ENCODE measurements at regions not wholly inside any gene's neighbourhood (a gene's known extent, or its start where the extent isn't known, plus 50 kb on each side); places are given as distances from the start of the nearest gene placed in this dataset.

DNA sequence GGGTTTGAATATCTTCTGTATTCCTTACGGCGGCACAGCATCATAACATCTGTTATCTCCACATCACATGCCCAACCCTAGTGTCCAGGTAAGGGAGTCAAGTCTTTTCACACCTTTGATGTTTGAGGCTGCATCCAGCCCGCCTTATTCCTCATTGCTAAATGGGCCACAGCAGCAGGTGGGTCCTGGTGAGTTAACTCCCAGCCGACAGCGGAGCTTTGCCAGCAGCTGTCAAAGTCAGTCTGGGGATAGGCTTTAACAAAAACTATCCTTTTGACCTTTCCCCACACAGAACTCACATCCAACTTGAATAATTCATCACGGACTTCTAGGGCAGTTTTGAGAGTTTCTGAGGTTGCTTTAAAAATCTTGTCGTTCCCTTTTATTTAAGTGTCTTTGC, 235.1 kb downstream of the DLEU7 start:
- H3K36me3 Mint-ChIP-seq (ENCODE audit: low read depth) = no peaks in the 10 kb centered on the region
- peaks cover 5% of the 10 kb centered on the region for H3K27me3 Mint-ChIP-seq
- intact Hi-C loops (cut with micrococcal nuclease) = no loop called here
- ATAC-seq (no peak), DNase-seq (no peak)
- ChIA-PET POLR2A (interaction anchor here (1.1 kb wide), 1 partner anchor 10 kb away, joined by 3 read pairs; no protein-coding TSS in a partner anchor), CTCF (no interaction called here)
- H3K9me3 Mint-ChIP-seq = no peaks in the 10 kb centered on the region
- no peak overlapping the region for H3K4me3 Mint-ChIP-seq
- TF ChIP-seq, protein P1, sequence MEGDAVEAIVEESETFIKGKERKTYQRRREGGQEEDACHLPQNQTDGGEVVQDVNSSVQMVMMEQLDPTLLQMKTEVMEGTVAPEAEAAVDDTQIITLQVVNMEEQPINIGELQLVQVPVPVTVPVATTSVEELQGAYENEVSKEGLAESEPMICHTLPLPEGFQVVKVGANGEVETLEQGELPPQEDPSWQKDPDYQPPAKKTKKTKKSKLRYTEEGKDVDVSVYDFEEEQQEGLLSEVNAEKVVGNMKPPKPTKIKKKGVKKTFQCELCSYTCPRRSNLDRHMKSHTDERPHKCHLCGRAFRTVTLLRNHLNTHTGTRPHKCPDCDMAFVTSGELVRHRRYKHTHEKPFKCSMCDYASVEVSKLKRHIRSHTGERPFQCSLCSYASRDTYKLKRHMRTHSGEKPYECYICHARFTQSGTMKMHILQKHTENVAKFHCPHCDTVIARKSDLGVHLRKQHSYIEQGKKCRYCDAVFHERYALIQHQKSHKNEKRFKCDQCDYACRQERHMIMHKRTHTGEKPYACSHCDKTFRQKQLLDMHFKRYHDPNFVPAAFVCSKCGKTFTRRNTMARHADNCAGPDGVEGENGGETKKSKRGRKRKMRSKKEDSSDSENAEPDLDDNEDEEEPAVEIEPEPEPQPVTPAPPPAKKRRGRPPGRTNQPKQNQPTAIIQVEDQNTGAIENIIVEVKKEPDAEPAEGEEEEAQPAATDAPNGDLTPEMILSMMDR (IDR thresholded peaks at IDR 0.05) = no peak
- no peak overlapping the region for H3K27ac Mint-ChIP-seq
- H3K4me1 Mint-ChIP-seq (ENCODE audit: low read depth) = peaks cover 17% of the 10 kb centered on the region

DNA sequence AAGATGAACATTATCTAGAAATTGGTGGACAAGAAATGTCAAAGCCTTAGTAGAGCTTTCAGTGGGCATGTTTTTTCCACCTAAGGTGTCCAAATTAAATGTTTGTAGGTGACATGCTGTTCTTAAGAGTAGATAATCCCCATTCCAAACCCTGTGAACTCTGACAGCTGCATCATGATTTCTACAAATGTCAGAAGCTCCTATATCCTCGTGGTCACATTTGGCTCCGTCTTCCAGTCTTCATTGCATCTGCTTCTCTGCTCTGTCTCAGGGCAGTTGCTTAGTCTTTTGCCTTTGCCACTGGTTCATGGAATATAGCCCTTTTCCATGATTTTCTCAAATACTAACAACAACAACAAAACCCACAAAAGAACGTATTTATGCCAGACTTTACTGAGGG, 234.5 kb downstream of the DLEU7 start:
- Mint-ChIP-seq H3K4me1 (ENCODE audit: low read depth) (peaks cover 17% of the 10 kb centered on the region), H3K9me3 (no peaks in the 10 kb centered on the region), H3K27me3 (peaks cover 5% of the 10 kb centered on the region), H3K4me3 (no peak overlapping the region), H3K27ac (no peak overlapping the region), H3K36me3 (ENCODE audit: low read depth) (no peaks in the 10 kb centered on the region)
- ATAC-seq = no peak
- intact Hi-C loops (cut with micrococcal nuclease) = no loop called here
- POLR2A ChIA-PET = no interaction called here
- CTCF ChIA-PET = no interaction called here
- TF ChIP-seq, protein P1 (IDR thresholded peaks at IDR 0.05) = no peak
- no peak for DNase-seq

DNA sequence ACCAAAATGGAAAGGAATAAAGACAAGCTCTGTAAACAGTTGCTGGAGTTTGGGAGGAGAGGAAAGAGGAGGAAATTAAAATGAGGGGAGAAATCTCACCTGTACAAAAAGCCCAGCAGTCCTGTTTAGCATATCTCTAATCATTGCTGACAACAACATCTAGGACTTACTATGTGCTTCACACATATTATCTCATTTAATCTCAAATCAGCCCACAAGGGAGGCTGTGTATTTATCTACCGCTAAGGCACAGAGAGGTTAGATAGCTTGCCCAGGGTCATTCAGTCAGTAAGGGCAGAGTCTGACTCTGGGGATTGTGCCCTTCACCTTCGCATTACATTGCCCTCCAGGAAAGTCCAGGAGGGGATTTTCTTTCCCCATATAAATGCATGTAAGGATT, 233.3 kb downstream of the DLEU7 start:
- TF ChIP-seq, protein P1 (IDR thresholded peaks at IDR 0.05) = no peak
- Mint-ChIP-seq H3K27me3 (peaks cover 5% of the 10 kb centered on the region), H3K4me1 (ENCODE audit: low read depth) (peaks cover 17% of the 10 kb centered on the region), H3K36me3 (ENCODE audit: low read depth) (no peaks in the 10 kb centered on the region), H3K9me3 (no peaks in the 10 kb centered on the region), H3K4me3 (no peak overlapping the region), H3K27ac (no peak overlapping the region)
- intact Hi-C loops (cut with micrococcal nuclease) = no loop called here
- DNase-seq = no peak
- no peak for ATAC-seq
- ChIA-PET POLR2A (no interaction called here), CTCF (no interaction called here)

DNA sequence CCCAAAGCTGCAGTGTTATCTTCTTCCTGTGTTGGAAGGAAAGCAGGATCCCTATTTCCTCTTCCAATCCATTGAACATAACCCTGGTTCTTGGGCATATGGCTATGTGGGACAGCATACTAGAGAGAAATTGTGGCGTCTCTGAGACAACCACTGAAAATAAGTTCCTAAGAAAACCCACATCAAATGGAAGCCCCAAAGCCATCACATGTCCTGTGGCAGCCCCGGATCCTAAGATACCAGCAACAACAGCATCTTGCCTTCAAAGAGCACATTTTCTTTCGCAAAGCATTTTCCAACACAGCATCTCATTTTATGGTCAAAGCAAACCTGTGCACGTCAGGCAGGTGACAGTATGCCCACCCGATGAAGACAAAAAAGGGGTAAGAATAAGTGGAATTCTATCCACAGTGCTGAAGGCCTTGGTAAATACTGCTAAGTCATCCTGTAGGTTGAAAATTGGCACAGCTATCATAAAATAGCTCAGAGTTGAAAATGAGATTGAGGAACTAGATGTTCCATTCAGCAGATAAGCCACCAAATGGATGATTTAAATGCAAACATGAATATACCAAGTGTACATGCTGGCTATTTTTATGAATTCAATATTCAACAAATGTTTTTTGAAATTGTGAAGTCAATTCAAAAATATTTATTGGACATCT, 232.2 kb downstream of the DLEU7 start:
- CTCF ChIA-PET = no interaction called here
- H3K27me3 Mint-ChIP-seq = peaks cover 5% of the 10 kb centered on the region
- POLR2A ChIA-PET = no interaction called here
- intact Hi-C loops (cut with micrococcal nuclease) = no loop called here
- ATAC-seq (peak; percentile 77), DNase-seq (peak; percentile 57)
- H3K27ac Mint-ChIP-seq = no peak overlapping the region
- H3K9me3 Mint-ChIP-seq = no peaks in the 10 kb centered on the region
- H3K4me3 Mint-ChIP-seq = no peak overlapping the region
- no peaks in the 10 kb centered on the region for H3K36me3 Mint-ChIP-seq (ENCODE audit: low read depth)
- H3K4me1 Mint-ChIP-seq (ENCODE audit: low read depth) = peaks cover 17% of the 10 kb centered on the region
- TF ChIP-seq, protein P1 (IDR thresholded peaks at IDR 0.05) = no peak

DNA sequence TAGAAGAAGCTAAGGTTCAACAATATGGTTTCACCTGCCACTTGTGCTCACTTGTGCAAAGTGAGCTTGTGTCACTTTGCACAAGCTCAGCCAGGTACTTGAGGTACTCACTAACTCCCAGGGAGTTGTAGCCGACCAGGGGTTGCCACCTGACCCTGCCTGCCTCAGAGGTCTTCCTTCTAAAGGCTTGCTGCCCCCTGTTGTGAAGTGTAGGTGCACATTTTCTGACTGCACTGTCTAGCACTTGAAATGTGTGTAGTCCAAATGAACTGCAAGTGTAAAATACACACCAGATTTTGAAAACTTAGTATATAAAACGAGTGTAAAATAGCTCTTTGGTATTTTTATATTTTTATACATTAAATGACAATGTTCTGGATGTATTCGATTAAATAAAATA, 230.8 kb downstream of the DLEU7 start:
- intact Hi-C loops (cut with micrococcal nuclease) = no loop called here
- no peak for DNase-seq
- Mint-ChIP-seq H3K4me1 (ENCODE audit: low read depth) (peaks cover 17% of the 10 kb centered on the region), H3K27ac (no peak overlapping the region), H3K4me3 (no peak overlapping the region), H3K9me3 (no peaks in the 10 kb centered on the region), H3K27me3 (peaks cover 5% of the 10 kb centered on the region), H3K36me3 (ENCODE audit: low read depth) (no peaks in the 10 kb centered on the region)
- ATAC-seq = no peak
- TF ChIP-seq, protein P1 (IDR thresholded peaks at IDR 0.05) = no peak
- POLR2A ChIA-PET = no interaction called here
- CTCF ChIA-PET = no interaction called here
